Fibroblast of gingiva (primary cell): ENCODE measurements at regions not wholly inside any gene's neighbourhood (a gene's known extent, or its start where the extent isn't known, plus 50 kb on each side); places are given as distances from the start of the nearest gene placed in this dataset.
"Not testable (repeated sequence)": the region's sequence is repeated elsewhere in the genome, so short reads cannot be mapped to it uniquely, and the experiment has no call there.

Experiments used
- DNase-seq: peaks from one replicate; pipeline ENCODE4 v3.0.0-alpha.2; 2011; ENCODE audit warnings: low read depth

GRCh38 chr13:105847527-105848291 is 687.8 kb downstream of the EFNB2 start:
- DNase-seq, result no peak

- DNase-seq, result no peak
Observed at GRCh38 chr13:105846923-105847322, 688.5 kb downstream of the EFNB2 start.

- DNase-seq, result no peak
Observed at GRCh38 chr13:105841286-105841685, 694.2 kb downstream of the EFNB2 start.

GRCh38 chr13:105838231-105838630 is 697.2 kb downstream of the EFNB2 start:
- no peak for DNase-seq

GRCh38 chr13:105837295-105837694 is 698.2 kb downstream of the EFNB2 start:
- not testable (repeated sequence) for DNase-seq

- no peak for DNase-seq
Observed at GRCh38 chr13:105830821-105831220, 704.6 kb downstream of the EFNB2 start.

- DNase-seq, result no peak
Observed at GRCh38 chr13:105827111-105827809, 708.2 kb downstream of the EFNB2 start.

GRCh38 chr13:105825071-105825470 is 710.4 kb downstream of the EFNB2 start:
- no peak for DNase-seq

GRCh38 chr13:105821337-105821736 is 714.1 kb downstream of the EFNB2 start:
- no peak for DNase-seq

- DNase-seq, result no peak
Observed at GRCh38 chr13:105820415-105820814, 715.0 kb downstream of the EFNB2 start.

- DNase-seq, result no peak
Observed at GRCh38 chr13:105817498-105817897, 718.0 kb downstream of the EFNB2 start.

- DNase-seq, result no peak
Observed at GRCh38 chr13:105816994-105817393, 718.5 kb downstream of the EFNB2 start.

GRCh38 chr13:105814902-105815250 is 720.6 kb downstream of the EFNB2 start:
- DNase-seq, result no peak

GRCh38 chr13:105814219-105814901 is 721.1 kb downstream of the EFNB2 start:
- DNase-seq, result no peak

GRCh38 chr13:105806628-105806920 is 728.9 kb downstream of the EFNB2 start:
- no peak for DNase-seq

GRCh38 chr13:105805892-105806627 is 729.4 kb downstream of the EFNB2 start:
- DNase-seq, result no peak

GRCh38 chr13:105804561-105805190 is 730.8 kb downstream of the EFNB2 start:
- no peak for DNase-seq

- DNase-seq, result no peak
Observed at GRCh38 chr13:105799155-105799554, 736.3 kb downstream of the EFNB2 start.

GRCh38 chr13:105798541-105798940 is 736.9 kb downstream of the EFNB2 start:
- no peak for DNase-seq

GRCh38 chr13:105796081-105796480 is 739.4 kb downstream of the EFNB2 start:
- no peak for DNase-seq

- DNase-seq, result no peak
Observed at GRCh38 chr13:105790923-105791322, 744.5 kb downstream of the EFNB2 start.

GRCh38 chr13:105788530-105788929 is 746.9 kb downstream of the EFNB2 start:
- DNase-seq, result no peak
